H9 (cell line): ENCODE measurements at regions not wholly inside any gene's neighbourhood (a gene's known extent, or its start where the extent isn't known, plus 50 kb on each side); places are given as distances from the start of the nearest gene placed in this dataset.

Experiments used
- DNase-seq: peaks from one replicate; pipeline ENCODE4 v3.0.0-alpha.2; 2017
- H2AFZ ChIP-seq: one replicate; pipeline ENCODE4 v1.6.1; 2013; ENCODE audit warnings: mild to moderate bottlenecking, low read length, control low read depth, moderate library complexity
- H2AK5ac ChIP-seq: 2 replicates; pipeline ENCODE4 v1.6.1; 2013; ENCODE audit warnings: low read length, control low read depth, mixed read lengths; ENCODE audit not compliant: insufficient read length
- H2BK120ac ChIP-seq: one replicate; pipeline ENCODE4 v1.6.1; 2013; ENCODE audit warnings: low read depth, mild to moderate bottlenecking, low read length, control low read depth, inconsistent platforms; ENCODE audit not compliant: poor library complexity, severe bottlenecking
- H2BK12ac ChIP-seq: 2 replicates; pipeline ENCODE4 v1.6.1; 2013; ENCODE audit warnings: low read length, control low read depth, mixed read lengths, low read depth; ENCODE audit not compliant: insufficient read length
- H2BK15ac ChIP-seq: 2 replicates; pipeline ENCODE4 v1.6.1; 2013; ENCODE audit warnings: low read depth, low read length, control low read depth
- H2BK20ac ChIP-seq: one replicate; pipeline ENCODE4 v1.6.1; 2013; ENCODE audit warnings: low read depth, mild to moderate bottlenecking, low read length, control low read depth, inconsistent platforms; ENCODE audit not compliant: poor library complexity, severe bottlenecking
- H2BK5ac ChIP-seq: 2 replicates; pipeline ENCODE4 v1.6.1; 2013; ENCODE audit warnings: low read length, control low read depth, mixed read lengths; ENCODE audit not compliant: insufficient read length
- H3K14ac ChIP-seq: 2 replicates; pipeline ENCODE4 v1.6.1; 2013; ENCODE audit warnings: low read length, control low read depth; ENCODE audit not compliant: insufficient read depth
- H3K18ac ChIP-seq: 2 replicates; pipeline ENCODE4 v1.6.1; 2013; ENCODE audit warnings: low read depth, mild to moderate bottlenecking, mixed read lengths, low read length, control low read depth; ENCODE audit not compliant: insufficient read length
- H3K23ac ChIP-seq: 2 replicates; pipeline ENCODE4 v1.6.1; 2013; ENCODE audit warnings: low read length, control low read depth, mixed read lengths, low read depth; ENCODE audit not compliant: insufficient read length
- H3K23me2 ChIP-seq: 2 replicates; pipeline ENCODE4 v1.6.1; 2013; ENCODE audit warnings: low read depth, mild to moderate bottlenecking, mixed read lengths, low read length, control low read depth; ENCODE audit not compliant: insufficient read length, poor library complexity, severe bottlenecking
- H3K27ac ChIP-seq: 2 replicates; pipeline ENCODE4 v1.5.1; 2013; ENCODE audit warnings: low read length, control low read depth, mixed read lengths, low read depth; ENCODE audit not compliant: insufficient read length
- H3K27me3 ChIP-seq: 2 replicates; pipeline ENCODE4 v1.6.1; 2013; ENCODE audit warnings: low read length, control low read depth, inconsistent platforms; ENCODE audit not compliant: insufficient read depth
- H3K4ac ChIP-seq: 2 replicates; pipeline ENCODE4 v1.6.1; 2013; ENCODE audit warnings: low read depth, mild to moderate bottlenecking, control low read depth, inconsistent platforms, low read length, moderate library complexity
- H3K4me1 ChIP-seq: 2 replicates; pipeline ENCODE4 v1.6.1; 2013; ENCODE audit warnings: low read length, control low read depth, inconsistent platforms; ENCODE audit not compliant: insufficient read depth
- H3K4me2 ChIP-seq: 2 replicates; pipeline ENCODE4 v1.6.1; 2013; ENCODE audit warnings: low read length, control low read depth, mixed read lengths; ENCODE audit not compliant: insufficient read length, insufficient read depth
- H3K56ac ChIP-seq: 2 replicates; pipeline ENCODE4 v1.6.1; 2013; ENCODE audit warnings: low read depth, mild to moderate bottlenecking, mixed read lengths, low read length, control low read depth; ENCODE audit not compliant: insufficient read length
- H3K79me1 ChIP-seq: 2 replicates; pipeline ENCODE4 v1.6.1; 2013; ENCODE audit warnings: low read depth, mild to moderate bottlenecking, moderate library complexity, low read length, control low read depth, inconsistent platforms; ENCODE audit not compliant: insufficient read depth, poor library complexity, severe bottlenecking
- H3K79me2 ChIP-seq: 2 replicates; pipeline ENCODE4 v1.6.1; 2013; ENCODE audit warnings: low read length, control low read depth, inconsistent platforms; ENCODE audit not compliant: insufficient read depth
- H3K9ac ChIP-seq: 2 replicates; pipeline ENCODE4 v1.6.1; 2013; ENCODE audit warnings: low read length, control low read depth, mixed read lengths; ENCODE audit not compliant: insufficient read length; ENCODE audit errors: extremely low read depth
- H3K9me3 ChIP-seq: one replicate; pipeline ENCODE4 v1.6.1; 2013; ENCODE audit warnings: low read depth, low read length, inconsistent platforms; ENCODE audit not compliant: control insufficient read depth
- H3T11ph ChIP-seq: one replicate; pipeline ENCODE4 v1.6.1; 2013; ENCODE audit warnings: mild to moderate bottlenecking, low read length, control low read depth, inconsistent platforms
- H4K20me1 ChIP-seq: one replicate; pipeline ENCODE4 v1.6.1; 2013; ENCODE audit not compliant: control insufficient read depth, insufficient read length, insufficient read depth
- H4K5ac ChIP-seq: 2 replicates; pipeline ENCODE4 v1.6.1; 2013; ENCODE audit warnings: low read depth, mild to moderate bottlenecking, mixed read lengths, low read length, control low read depth; ENCODE audit not compliant: insufficient read length
- H4K8ac ChIP-seq: replicated peaks from 2 replicates; pipeline ENCODE4 v1.6.1; 2013; ENCODE audit warnings: low read length, control low read depth, mixed read lengths, low read depth; ENCODE audit not compliant: insufficient read length
- H4K91ac ChIP-seq: 2 replicates; pipeline ENCODE4 v1.6.1; 2013; ENCODE audit warnings: low read depth, mild to moderate bottlenecking, moderate library complexity, mixed read lengths, low read length, control low read depth; ENCODE audit not compliant: insufficient read length
- H3K27ac Mint-ChIP-seq, 3 experiments: 2 replicates in 2 of 3; 3 replicates in 1 of 3; pipeline ENCODE4 v1.8.0; 2020 to 2021; ENCODE audit warnings: mixed read lengths in 3 of 3, mild to moderate bottlenecking in 1 of 3, moderate library complexity in 1 of 3
- H3K27me3 Mint-ChIP-seq: 2 replicates; pipeline ENCODE4 v1.8.0; 2021; ENCODE audit warnings: low read depth, mild to moderate bottlenecking, moderate library complexity, mixed read lengths
- H3K36me3 Mint-ChIP-seq, 3 experiments: 2 replicates in 2 of 3; 3 replicates in 1 of 3; pipeline ENCODE4 v1.8.0; 2020 to 2021; ENCODE audit warnings: low read depth in 3 of 3, mixed read lengths in 3 of 3; ENCODE audit not compliant: insufficient read depth in 1 of 3
- H3K4me1 Mint-ChIP-seq, 2 experiments: 2 replicates each; pipeline ENCODE4 v1.8.0; 2020; ENCODE audit warnings: mixed read lengths in 2 of 2
- H3K4me3 Mint-ChIP-seq, 2 experiments: 2 replicates in 1 of 2; 3 replicates in 1 of 2; pipeline ENCODE4 v1.8.0; 2020 to 2021; ENCODE audit warnings: mild to moderate bottlenecking in 2 of 2, mixed read lengths in 2 of 2, moderate library complexity in 1 of 2
- H3K9me3 Mint-ChIP-seq, 2 experiments: 2 replicates in 1 of 2; 3 replicates in 1 of 2; pipeline ENCODE4 v1.8.0; 2020; ENCODE audit warnings: mild to moderate bottlenecking in 2 of 2, mixed read lengths in 2 of 2, moderate library complexity in 1 of 2
- CTCF ChIP-seq: fragments of 200-600 bp; sonication (generic); conservative IDR thresholded peaks from 3 replicates; pipeline ENCODE4 v1.8.0; 2021; ENCODE audit warnings: antibody characterized with exemption, mild to moderate bottlenecking
- WGBS: extraction: QIAGEN DNeasy Blood & Tissue Kit; methylation state at CpG from one replicate; pipeline ENCODE4 v1.1.7; 2013; ENCODE audit warnings: missing lambda C conversion rate, low lambda C conversion rate, mixed read lengths; ENCODE audit not compliant: insufficient read length; ENCODE audit errors: extremely low coverage; 5-methylcytosine and 5-hydroxymethylcytosine counted together

- Histone ChIP-seq H3K56ac (no peak overlapping the region), H2AFZ (no peak overlapping the region), H3K18ac (no peak overlapping the region), H2BK5ac (no peak overlapping the region), H2AK5ac (no peak overlapping the region), H3K27ac (no peak overlapping the region), H3T11ph (no peak overlapping the region), H2BK12ac (no peak overlapping the region), H3K4ac (no peak overlapping the region), H4K91ac (no peak overlapping the region), H2BK15ac (no peak overlapping the region), H2BK120ac (no peak overlapping the region), H3K14ac (no peak overlapping the region), H3K4me1 (peaks cover 3% of the 10 kb centered on the region; the same call in 1 of the 2 replicates), H3K23me2 (no peaks in the 10 kb centered on the region), H3K9ac (no peak overlapping the region), H3K27me3 (no peaks in the 10 kb centered on the region), H3K9me3 (no peaks in the 10 kb centered on the region), H4K8ac (no peak overlapping the region), H3K79me1 (no peaks in the 10 kb centered on the region), H3K4me2 (no peak overlapping the region), H4K20me1 (no peaks in the 10 kb centered on the region), H4K5ac (no peak overlapping the region), H2BK20ac (no peak overlapping the region), H3K79me2 (no peaks in the 10 kb centered on the region), H3K23ac (no peak overlapping the region)
- no CpG with 5 or more reads among the region's 1 CpG for whole genome bisulfite sequencing
- Mint-ChIP-seq H3K27ac (no peak overlapping the region), H3K9me3 (no peaks in the 10 kb centered on the region), H3K4me1 (peaks cover 9% of the 10 kb centered on the region in 2 experiments), H3K4me3 (no peak overlapping the region), H3K36me3 (no peaks in the 10 kb centered on the region), H3K27me3 (no peaks in the 10 kb centered on the region; the same call in 1 of the 2 replicates)
- no peak for DNase-seq
- TF ChIP-seq CTCF, result no peak
Measured at GRCh38 chr5:158070859-158071258, 211.9 kb upstream of the CLINT1 start.
